KBM-7 (cell line): ENCODE measurements at regions not wholly inside any gene's neighbourhood (a gene's known extent, or its start where the extent isn't known, plus 50 kb on each side); places are given as distances from the start of the nearest gene placed in this dataset.

ENCODE experiments used
- DNase-seq: peaks from one replicate; pipeline ENCODE4 v3.0.0-alpha.2; 2015
- in situ Hi-C: fragments of 300-500 bp; cut with MboI; formaldehyde crosslinking; loops from 2 replicates; pipeline ENCODE4 v1.14.3; 2020; ENCODE audit warnings: low sequenced_read_pairs, low pct_unique_long_range_greater_than_20kb, mixed read lengths

DNA sequence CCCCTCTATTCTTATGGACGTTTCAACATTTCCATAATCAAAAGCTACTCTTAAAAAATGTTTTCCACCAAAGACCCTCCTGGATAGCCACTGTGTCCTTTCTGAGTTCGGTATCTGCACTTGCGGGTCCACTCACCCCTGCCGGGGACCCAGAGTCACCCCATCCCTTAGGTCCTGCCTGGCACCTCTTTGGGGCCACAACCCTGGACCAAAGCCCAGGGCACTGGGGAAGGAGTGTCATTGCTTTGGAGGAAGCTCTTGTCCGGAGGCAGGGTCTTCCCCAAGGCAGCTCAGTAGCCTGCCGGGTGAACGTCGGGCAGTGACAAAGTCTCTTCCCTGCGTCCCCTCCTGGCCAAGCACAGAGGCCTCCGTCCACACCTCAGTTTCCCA, 129.6 kb downstream of the RFLNA start:
- no peak for DNase-seq
- in situ Hi-C loops = no loop called here

DNA sequence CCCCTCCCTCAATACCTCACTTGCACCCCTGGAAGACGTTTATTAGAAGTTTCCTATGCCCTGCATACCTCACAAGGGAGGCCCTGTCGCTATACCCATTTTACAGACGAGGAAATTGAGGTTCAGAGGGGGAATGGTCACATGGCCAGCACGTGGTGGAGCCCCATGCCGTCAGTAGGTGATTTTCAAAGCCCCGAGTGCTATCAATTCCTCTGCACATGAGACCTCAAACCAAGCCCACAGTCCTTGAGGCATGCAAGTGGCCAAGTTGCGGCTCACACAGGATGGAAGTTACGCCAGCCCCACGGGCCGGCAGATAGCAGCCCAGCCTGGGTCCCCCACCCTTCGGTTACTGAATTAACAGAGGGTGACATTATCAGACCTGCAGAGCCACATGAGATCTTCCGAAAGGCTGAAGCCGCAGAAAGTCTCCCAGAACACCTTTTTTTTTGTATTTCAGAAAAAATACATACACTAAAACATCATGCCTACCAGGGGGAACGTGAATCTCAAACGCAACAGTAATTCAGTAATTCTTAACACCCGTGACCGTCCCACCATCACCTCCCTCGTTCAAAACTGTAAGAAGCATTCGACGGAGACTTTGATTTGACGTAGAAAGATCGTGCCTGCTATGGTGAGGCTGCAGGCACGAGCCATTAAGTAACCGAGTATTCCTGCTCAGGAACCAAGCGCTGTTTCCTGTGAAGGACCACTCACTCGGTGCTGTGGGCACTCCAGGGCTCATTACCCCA, 129.0 kb downstream of the RFLNA start:
- no peak for DNase-seq
- in situ Hi-C loops = no loop called here

DNA sequence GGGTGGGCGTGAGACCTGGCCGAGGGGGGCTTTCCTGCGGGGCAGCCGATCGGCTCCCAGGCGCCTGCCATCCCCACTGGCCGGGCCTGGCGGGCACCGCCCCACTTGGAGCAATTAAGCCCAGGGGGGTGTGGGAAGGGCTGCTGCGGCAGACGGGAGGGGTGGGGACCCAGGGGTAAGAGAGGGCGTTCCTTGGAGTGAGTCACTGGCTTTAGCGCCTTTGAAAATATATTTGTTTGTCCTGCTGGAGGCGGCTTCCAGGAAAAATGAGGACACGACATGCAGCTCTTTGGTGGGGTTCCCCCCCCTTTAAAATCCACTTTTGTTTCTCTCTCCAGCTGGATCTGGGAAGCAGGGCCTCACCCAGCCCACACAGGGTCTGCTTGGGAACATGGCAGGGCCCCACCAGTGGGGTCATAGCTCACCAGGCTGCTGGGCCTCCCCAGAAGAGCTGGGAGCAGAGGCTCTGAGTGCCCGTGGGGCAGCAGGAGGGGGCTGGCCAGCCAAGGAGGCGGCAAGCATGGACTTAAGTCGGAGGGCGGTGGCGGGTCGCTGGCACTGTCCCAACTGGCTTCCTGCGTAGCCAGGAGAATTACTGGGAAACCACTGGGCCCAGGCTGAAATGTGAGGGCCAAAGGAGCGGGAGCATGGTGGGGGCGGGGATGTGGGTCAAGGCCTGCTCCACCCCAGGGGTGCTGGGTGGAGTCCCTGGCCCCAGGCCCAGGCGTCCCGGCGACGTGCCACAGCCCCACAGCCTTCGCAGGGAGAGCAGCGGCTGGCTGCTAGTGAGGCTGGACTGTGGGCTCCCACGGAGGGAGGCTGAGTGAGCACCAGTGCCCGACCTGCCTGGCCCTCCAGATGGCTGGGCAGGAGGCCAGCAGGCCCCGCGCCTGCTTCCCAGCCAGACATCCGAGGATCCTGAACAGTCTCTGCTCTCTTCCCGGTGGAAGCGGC, 128.0 kb downstream of the RFLNA start:
- in situ Hi-C loops = no loop called here
- DNase-seq = no peak

- no peak for DNase-seq
- in situ Hi-C loops = no loop called here
Observed at GRCh38 chr12:124422142-124422569, 127.3 kb downstream of the RFLNA start.

GRCh38 chr12:124420996-124421674, 126.2 kb downstream of the RFLNA start:
- in situ Hi-C loops = no loop called here
- no peak for DNase-seq

- in situ Hi-C loops = no loop called here
- no peak for DNase-seq
Observed at GRCh38 chr12:124420041-124420995, 125.4 kb downstream of the RFLNA start.

DNA sequence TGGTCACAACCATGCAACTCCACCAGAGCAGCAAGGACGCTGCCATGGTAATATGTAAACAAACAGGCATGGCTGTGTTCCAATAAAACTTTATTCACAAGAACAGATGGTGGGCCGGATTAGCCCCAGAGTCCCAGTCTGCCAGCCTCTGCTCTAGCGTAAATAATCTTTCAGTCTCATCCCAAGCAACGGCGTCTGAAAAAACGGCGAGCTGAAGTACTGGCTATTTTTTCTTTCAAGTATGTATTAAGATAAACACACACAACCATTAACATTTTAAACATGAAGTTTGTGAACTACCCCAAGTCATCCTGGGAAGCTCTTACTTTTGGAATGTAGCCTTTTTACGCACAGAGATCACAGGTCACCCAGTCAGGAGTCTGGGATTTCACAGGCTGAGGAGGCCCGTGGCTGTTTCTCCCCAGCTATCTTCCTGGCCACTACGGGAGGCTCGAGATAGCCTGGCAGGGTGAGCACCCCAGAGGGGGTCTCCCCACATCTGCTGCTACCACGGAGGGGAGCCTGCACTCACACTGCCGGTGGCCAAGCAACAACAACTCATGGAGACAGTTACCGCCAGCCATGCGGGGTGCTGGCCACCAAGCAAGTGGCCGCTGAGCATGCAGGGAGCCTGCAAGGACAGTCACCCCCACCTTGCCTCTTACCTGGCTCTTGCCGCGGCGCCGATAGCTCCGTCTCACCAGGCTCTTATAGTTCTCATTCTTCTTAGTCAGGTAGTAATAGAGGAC, 124.6 kb downstream of the RFLNA start:
- DNase-seq = peak; percentile 13
- in situ Hi-C loops = no loop called here

- in situ Hi-C loops = no loop called here
- no peak for DNase-seq
Observed at GRCh38 chr12:124418791-124419190, 123.9 kb downstream of the RFLNA start.

GRCh38 chr12:124418156-124418555, 123.3 kb downstream of the RFLNA start:
- DNase-seq = no peak
- in situ Hi-C loops = no loop called here

DNA sequence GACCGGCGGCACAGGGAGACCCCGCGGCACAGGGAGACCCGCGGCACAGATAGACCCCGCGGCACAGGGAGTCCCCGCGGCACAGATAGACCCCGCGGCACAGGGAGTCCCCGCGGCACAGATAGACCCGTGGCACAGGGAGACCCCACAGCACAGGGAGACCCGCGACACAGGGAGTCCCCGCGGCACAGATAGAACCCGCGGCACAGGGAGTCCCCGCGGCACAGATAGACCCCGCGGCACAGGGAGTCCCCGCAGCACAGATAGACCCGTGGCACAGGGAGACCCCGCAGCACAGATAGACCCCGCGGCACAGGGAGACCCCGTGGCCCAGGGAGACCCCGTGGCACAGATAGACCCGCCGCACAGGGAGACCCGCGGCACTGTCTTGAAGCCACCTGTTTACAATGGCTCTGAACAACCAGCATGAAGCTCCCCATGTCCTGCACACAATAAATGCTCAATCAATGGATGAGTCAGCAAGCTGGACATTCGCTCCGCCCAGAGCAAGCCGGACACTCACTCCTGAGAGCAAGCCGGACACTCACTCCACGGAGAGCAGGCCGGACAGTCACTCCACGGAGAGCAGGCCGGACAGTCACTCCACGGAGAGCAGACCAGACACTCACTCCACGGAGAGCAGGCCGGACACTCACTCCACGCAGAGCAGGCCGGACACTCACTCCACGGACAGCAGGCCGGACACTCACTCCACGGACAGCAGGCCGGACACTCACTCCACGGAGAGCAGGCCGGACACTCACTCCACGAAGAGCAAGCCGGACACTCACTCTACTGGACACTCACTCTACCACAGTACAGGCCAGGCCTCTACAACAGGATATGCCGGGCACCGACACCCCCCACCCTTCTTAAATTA, 121.9 kb downstream of the RFLNA start:
- in situ Hi-C loops = no loop called here
- DNase-seq = no peak

- no peak for DNase-seq
- in situ Hi-C loops = no loop called here
Observed at GRCh38 chr12:124415064-124415463, 120.2 kb downstream of the RFLNA start.

DNA sequence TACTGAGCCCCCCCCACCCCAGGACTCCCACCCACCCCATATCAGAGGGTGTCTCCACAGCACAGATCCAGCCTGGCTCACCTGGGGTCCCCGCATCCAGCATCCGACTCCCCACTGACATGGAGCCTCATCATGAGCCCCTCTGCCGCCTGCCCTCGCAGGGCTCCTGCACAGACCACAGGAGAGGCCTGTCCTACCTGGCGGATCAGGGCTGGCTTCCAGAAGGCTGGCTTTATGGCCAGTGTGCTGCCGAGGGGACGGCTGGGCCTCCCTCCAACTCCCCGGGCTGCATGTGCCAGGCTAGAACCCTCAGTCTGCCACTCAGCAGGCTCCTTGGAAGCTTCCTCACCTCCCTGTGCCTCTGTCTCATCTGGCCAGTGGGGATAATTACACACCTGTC, 119.0 kb downstream of the RFLNA start:
- no peak for DNase-seq
- in situ Hi-C loops = no loop called here

GRCh38 chr12:124413401-124413800, 118.5 kb downstream of the RFLNA start:
- in situ Hi-C loops = no loop called here

GRCh38 chr12:124412646-124413015, 117.7 kb downstream of the RFLNA start:
- in situ Hi-C loops = no loop called here
- no peak for DNase-seq

More at GRCh38 chr12:124413401-124413800, 118.5 kb downstream of the RFLNA start:
- no peak for DNase-seq

DNA sequence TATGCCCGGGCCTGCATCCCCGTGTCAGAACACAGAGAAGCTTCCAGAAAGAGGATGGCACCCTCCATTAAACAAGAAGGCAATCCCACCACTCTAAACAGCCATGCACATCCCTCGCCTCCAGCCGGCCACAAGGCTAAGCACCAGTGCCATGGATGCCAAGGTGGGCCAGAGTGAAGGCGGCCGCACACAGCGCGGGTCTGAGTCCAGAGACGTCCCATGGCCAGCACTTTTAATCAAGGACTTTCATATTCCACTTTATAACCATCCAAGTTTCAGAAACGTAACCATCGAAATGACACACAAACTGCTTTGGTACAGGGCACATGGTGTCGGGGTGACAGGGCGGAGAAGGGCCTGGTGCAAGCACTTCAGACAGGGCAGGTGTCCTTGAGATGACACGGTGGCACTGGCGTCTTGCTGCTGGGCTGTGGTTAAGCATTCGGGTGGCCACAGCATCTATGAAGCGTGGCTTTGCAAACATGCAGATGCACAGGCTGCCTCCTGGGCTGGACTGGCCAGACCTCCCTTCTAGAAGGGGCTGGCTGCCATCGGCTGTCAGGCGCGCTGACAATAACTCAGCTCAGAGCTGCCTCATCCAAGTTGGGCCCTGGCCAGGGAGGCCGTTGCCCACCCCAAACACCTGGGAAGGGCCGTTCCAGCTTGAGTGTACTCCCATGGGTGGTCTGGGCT, 117.2 kb downstream of the RFLNA start:
- no peak for DNase-seq
- in situ Hi-C loops = no loop called here

- no peak for DNase-seq
- in situ Hi-C loops = no loop called here
Observed at GRCh38 chr12:124411281-124411878, 116.5 kb downstream of the RFLNA start.
